ENCODE measurements at regions not wholly inside any gene's neighbourhood (a gene's known extent, or its start where the extent isn't known, plus 50 kb on each side); places are given as distances from the start of the nearest gene placed in this dataset.

- DNase-seq (ENCODE audit: low spot score), result no peak
Observed at GRCh38 chr7:76149847-76150691, 51.6 kb upstream of the SRRM3 start.
